B cell (primary cell): ENCODE measurements at regions not wholly inside any gene's neighbourhood (a gene's known extent, or its start where the extent isn't known, plus 50 kb on each side); places are given as distances from the start of the nearest gene placed in this dataset.
"Not testable (repeated sequence)": the region's sequence is repeated elsewhere in the genome, so short reads cannot be mapped to it uniquely, and the experiment has no call there.

Experiments
- EZH2 ChIP-seq: IDR thresholded peaks from 2 replicates; pipeline ENCODE4 v1.6.1; 2012; ENCODE audit warnings: borderline replicate concordance, low read depth, mild to moderate bottlenecking, moderate library complexity, low read length; ENCODE audit not compliant: insufficient read depth, poor library complexity, severe bottlenecking
- TF ChIP-seq, protein P1 (sequence below): fragments of 200-600 bp; IDR thresholded peaks from one replicate; pipeline ENCODE4 v1.8.0; 2022; ENCODE audit warnings: antibody characterized with exemption, mild to moderate bottlenecking

DNA sequence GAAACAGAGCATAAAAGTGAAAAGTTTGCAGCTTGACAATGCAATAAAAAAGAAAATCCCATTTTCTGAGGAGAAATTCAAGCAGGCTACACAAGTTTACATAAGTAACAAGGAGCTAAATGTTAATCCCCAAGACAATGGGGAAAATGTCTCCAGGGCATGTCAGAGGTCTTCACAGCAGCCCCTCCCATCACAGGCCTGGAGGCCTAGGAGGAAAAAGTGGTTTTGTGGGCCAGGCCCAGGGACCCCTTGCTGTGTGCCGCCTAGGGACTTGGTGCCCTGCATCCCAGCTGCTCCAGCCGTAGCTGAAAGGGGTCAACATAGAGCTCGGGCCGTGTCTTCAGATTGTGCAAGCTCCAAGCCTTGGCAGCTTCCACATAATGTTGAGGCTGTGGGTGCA is 186.7 kb upstream of the MAP3K1 start:
- TF ChIP-seq, protein P1, sequence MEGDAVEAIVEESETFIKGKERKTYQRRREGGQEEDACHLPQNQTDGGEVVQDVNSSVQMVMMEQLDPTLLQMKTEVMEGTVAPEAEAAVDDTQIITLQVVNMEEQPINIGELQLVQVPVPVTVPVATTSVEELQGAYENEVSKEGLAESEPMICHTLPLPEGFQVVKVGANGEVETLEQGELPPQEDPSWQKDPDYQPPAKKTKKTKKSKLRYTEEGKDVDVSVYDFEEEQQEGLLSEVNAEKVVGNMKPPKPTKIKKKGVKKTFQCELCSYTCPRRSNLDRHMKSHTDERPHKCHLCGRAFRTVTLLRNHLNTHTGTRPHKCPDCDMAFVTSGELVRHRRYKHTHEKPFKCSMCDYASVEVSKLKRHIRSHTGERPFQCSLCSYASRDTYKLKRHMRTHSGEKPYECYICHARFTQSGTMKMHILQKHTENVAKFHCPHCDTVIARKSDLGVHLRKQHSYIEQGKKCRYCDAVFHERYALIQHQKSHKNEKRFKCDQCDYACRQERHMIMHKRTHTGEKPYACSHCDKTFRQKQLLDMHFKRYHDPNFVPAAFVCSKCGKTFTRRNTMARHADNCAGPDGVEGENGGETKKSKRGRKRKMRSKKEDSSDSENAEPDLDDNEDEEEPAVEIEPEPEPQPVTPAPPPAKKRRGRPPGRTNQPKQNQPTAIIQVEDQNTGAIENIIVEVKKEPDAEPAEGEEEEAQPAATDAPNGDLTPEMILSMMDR: not testable (repeated sequence)
- not testable (repeated sequence) for TF ChIP-seq EZH2
